Prostate gland (tissue), 2 donors: ENCODE measurements at regions not wholly inside any gene's neighbourhood (a gene's known extent, or its start where the extent isn't known, plus 50 kb on each side); places are given as distances from the start of the nearest gene placed in this dataset.

ENCODE experiments used
- DNase-seq: peaks from one replicate; pipeline ENCODE4 v3.0.0-alpha.2; 2019; ENCODE audit warnings: low spot score
- H3K27ac ChIP-seq, 2 donors: fragments of 200-600 bp; sonication (generic); 2 replicates each; pipeline ENCODE4 v1.5.1; 2017 to 2019
- H3K27me3 ChIP-seq: fragments of 200-600 bp; sonication (generic); replicated peaks from 2 replicates; pipeline ENCODE4 v1.5.1; 2019; ENCODE audit not compliant: insufficient read depth
- H3K36me3 ChIP-seq, 2 donors: fragments of 200-600 bp; sonication (generic); 1 replicate in 1 of 2; 2 replicates in 1 of 2; pipeline versions ENCODE4 v1.5.1 to v1.8.1; 2017 to 2019
- H3K4me1 ChIP-seq: fragments of 200-600 bp; sonication (generic); replicated peaks from 2 replicates; pipeline ENCODE4 v1.5.1; 2019
- H3K4me3 ChIP-seq, 2 donors: fragments of 200-600 bp; sonication (generic); 2 replicates each; pipeline ENCODE4 v1.5.1; 2017 to 2019
- H3K9me3 ChIP-seq: fragments of 200-600 bp; sonication (generic); 2 replicates; pipeline ENCODE4 v1.5.1; 2017
- POLR2A ChIP-seq: fragments of 450-650 bp; IDR thresholded peaks from one replicate; pipeline ENCODE4 v1.6.1; 2016; ENCODE audit warnings: antibody characterized with exemption, mild to moderate bottlenecking
- POLR2AphosphoS5 ChIP-seq: sonication (generic); formaldehyde crosslinking; IDR thresholded peaks from one replicate; pipeline ENCODE4 v1.6.1; 2017; ENCODE audit warnings: antibody characterized with exemption
- WGBS: methylation state at CpG from one replicate; pipeline ENCODE4 v1.1.5; 2018; 5-methylcytosine and 5-hydroxymethylcytosine counted together
- intact Hi-C: fragments of 100-400 bp; cut with DNase I; formaldehyde crosslinking; loops from one replicate; pipeline ENCODE4 v1.14.2; 2022
- TF ChIP-seq, protein P1 (sequence below), 4 experiments: fragments of 200-600 bp in 2 of 4; fragments of 450-650 bp in 2 of 4; sonication (generic) in 2 of 4; IDR thresholded peaks; 1 replicate in 3 of 4; 2 replicates in 1 of 4; pipeline ENCODE4 v1.5.1; 2016 to 2019; ENCODE audit warnings: antibody characterized with exemption in 4 of 4, mild to moderate bottlenecking in 2 of 4, moderate library complexity in 2 of 4

DNA sequence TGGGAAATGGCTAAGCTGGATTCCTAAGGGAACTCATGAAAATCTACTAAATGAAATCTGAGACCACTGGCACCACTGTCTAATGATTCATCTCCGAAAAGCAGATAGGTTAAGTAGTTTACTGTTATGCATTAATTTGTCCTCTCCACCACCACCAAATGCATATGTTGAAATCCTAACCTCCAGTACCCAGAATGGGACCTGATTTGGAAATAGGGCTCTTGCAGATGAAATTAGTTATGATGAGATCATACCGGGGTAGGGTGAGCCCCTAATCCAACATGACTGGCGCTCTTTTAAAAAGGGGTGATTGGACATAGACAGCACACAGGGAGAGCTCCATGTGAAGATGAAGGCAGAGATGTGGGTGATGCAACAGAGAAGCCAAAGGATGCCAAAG, 124.9 kb upstream of the GUCY1A1 start:
- no peaks in the 10 kb centered on the region for H3K9me3 ChIP-seq
- H3K4me3 ChIP-seq, result no peak overlapping the region
- intact Hi-C loops, result no loop called here
- TF ChIP-seq POLR2AphosphoS5 (no peak), POLR2A (no peak)
- TF ChIP-seq, protein P1, sequence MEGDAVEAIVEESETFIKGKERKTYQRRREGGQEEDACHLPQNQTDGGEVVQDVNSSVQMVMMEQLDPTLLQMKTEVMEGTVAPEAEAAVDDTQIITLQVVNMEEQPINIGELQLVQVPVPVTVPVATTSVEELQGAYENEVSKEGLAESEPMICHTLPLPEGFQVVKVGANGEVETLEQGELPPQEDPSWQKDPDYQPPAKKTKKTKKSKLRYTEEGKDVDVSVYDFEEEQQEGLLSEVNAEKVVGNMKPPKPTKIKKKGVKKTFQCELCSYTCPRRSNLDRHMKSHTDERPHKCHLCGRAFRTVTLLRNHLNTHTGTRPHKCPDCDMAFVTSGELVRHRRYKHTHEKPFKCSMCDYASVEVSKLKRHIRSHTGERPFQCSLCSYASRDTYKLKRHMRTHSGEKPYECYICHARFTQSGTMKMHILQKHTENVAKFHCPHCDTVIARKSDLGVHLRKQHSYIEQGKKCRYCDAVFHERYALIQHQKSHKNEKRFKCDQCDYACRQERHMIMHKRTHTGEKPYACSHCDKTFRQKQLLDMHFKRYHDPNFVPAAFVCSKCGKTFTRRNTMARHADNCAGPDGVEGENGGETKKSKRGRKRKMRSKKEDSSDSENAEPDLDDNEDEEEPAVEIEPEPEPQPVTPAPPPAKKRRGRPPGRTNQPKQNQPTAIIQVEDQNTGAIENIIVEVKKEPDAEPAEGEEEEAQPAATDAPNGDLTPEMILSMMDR (IDR thresholded peaks at IDR 0.05), result no peak
- no peaks in the 10 kb centered on the region for H3K4me1 ChIP-seq
- H3K36me3 ChIP-seq, result no peaks in the 10 kb centered on the region
- H3K27ac ChIP-seq, result no peak overlapping the region
- 91% methylated on average over 3 of the region's 3 CpGs for WGBS
- DNase-seq, result no peak
- H3K27me3 ChIP-seq, result no peaks in the 10 kb centered on the region

- Histone ChIP-seq H3K4me3 (no peak overlapping the region), H3K27me3 (no peaks in the 10 kb centered on the region), H3K36me3 (no peaks in the 10 kb centered on the region), H3K4me1 (no peaks in the 10 kb centered on the region), H3K27ac (no peak overlapping the region), H3K9me3 (no peaks in the 10 kb centered on the region)
- no peak for DNase-seq
- intact Hi-C loops, result no loop called here
- 96% methylated on average over 7 of the region's 7 CpGs for WGBS
- no peak for TF ChIP-seq POLR2AphosphoS5
- TF ChIP-seq, protein P1 (IDR thresholded peaks at IDR 0.05), result no peak
- no peak for TF ChIP-seq POLR2A
These were observed 126.0 kb upstream of the GUCY1A1 start for GRCh38 chr4:155540698-155541097.

DNA sequence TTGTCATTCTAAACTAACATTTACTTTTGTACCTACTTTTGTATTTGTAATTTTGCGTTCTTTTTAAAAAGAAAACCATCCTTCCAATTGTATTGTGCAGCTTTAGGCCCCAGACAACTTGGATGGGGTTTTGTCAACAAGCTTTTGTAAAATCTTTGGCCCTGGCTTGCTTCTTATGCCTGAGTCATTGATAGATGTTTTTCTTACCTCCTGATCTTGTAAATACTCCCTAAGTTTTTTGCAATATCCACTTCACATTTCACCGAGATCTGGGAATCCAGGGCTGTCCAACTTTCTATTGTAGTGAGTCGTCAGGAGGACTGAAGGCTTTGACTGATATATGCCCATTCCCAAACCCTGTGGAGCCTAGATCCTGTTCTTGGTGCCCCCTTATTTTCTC, 126.9 kb upstream of the GUCY1A1 start:
- H3K36me3 ChIP-seq, result no peaks in the 10 kb centered on the region
- intact Hi-C loops, result no loop called here
- H3K4me3 ChIP-seq, result no peak overlapping the region
- H3K27ac ChIP-seq, result no peak overlapping the region
- H3K4me1 ChIP-seq, result no peaks in the 10 kb centered on the region
- DNase-seq, result no peak
- TF ChIP-seq POLR2A, result no peak
- TF ChIP-seq, protein P1 (IDR thresholded peaks at IDR 0.05), result no peak
- TF ChIP-seq POLR2AphosphoS5, result no peak
- H3K27me3 ChIP-seq, result no peaks in the 10 kb centered on the region
- no peaks in the 10 kb centered on the region for H3K9me3 ChIP-seq
- WGBS, result 80% methylated on average over 3 of the region's 3 CpGs

DNA sequence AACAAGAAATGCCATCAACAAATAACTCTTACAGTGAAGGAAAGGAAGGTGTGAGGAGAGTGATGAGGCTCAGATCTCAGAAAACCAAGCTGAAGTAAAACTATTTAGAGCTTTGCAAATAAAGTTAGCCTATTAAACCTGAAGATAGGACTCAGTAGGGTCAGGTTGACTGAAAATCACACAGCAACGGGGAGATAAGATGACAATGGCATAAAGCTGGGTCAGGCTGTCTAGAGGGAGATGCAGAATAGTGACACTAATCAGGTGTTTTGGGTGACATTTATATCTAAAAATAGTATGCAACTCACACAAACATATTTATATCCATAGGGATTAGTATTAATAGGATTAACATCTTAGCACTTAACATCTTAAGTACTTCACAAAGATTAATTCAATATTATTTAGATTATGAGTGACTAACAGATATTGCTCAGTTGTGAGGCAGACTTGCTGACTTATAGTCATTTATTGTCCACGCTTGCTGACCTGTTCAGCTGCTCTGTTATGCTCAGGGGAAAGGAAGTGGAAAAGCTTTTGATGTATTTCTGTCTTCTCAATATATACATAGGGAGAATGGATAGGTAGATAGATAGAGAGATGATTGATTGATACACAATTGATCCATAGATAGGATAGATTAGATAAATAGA, 130.7 kb upstream of the GUCY1A1 start:
- intact Hi-C loops, result no loop called here
- Histone ChIP-seq H3K36me3 (no peaks in the 10 kb centered on the region), H3K9me3 (no peaks in the 10 kb centered on the region), H3K27me3 (no peaks in the 10 kb centered on the region), H3K27ac (no peak overlapping the region), H3K4me1 (no peaks in the 10 kb centered on the region), H3K4me3 (no peak overlapping the region)
- DNase-seq, result no peak
- WGBS, result 85% methylated on average over 2 of the region's 2 CpGs
- TF ChIP-seq POLR2AphosphoS5, result no peak
- TF ChIP-seq, protein P1 (IDR thresholded peaks at IDR 0.05), result no peak
- TF ChIP-seq POLR2A, result no peak

DNA sequence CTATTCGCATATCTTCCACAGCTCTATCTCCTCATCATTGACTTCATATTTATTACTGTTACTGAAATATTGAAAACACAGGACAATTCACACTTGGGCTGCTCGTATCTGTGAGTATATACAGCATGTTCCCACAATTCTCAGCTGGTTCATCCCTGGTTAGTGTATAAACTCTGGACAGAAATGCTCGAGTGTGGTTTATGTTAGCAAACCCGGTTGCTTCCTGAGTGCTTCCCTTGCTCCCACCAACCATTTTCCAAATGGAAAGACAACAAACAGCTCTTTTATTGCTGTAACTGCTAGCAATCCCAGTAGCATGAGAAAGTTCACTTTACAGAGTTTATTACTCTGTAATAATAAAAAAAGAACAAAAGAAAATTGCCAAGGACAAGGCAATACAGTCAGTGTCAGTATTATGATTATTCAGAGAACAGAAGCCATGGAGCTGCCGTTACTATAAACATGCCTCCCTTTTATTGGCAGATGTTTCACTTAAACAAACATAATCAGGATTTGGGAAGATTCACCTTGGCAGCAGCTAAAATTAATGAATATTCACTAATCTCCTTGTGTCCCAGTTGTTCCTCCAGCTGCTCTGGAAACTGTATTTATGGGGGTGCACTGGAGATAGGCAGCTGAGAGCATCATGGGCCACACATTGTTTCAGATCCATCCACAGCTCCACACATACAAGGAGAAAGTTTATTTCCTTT, 134.1 kb upstream of the GUCY1A1 start:
- Histone ChIP-seq H3K27ac (peak overlapping the region; percentile 11 to 34), H3K9me3 (no peaks in the 10 kb centered on the region), H3K36me3 (no peaks in the 10 kb centered on the region), H3K27me3 (no peaks in the 10 kb centered on the region), H3K4me1 (no peaks in the 10 kb centered on the region), H3K4me3 (no peak overlapping the region)
- WGBS, result 36% methylated on average over 5 of the region's 5 CpGs
- intact Hi-C loops, result no loop called here
- DNase-seq, result no peak
- TF ChIP-seq POLR2A (no peak), POLR2AphosphoS5 (no peak)
- TF ChIP-seq, protein P1 (IDR thresholded peaks at IDR 0.05), result no peak
